ENCODE measurements at regions not wholly inside any gene's neighbourhood (a gene's known extent, or its start where the extent isn't known, plus 50 kb on each side); places are given as distances from the start of the nearest gene placed in this dataset.

DNA sequence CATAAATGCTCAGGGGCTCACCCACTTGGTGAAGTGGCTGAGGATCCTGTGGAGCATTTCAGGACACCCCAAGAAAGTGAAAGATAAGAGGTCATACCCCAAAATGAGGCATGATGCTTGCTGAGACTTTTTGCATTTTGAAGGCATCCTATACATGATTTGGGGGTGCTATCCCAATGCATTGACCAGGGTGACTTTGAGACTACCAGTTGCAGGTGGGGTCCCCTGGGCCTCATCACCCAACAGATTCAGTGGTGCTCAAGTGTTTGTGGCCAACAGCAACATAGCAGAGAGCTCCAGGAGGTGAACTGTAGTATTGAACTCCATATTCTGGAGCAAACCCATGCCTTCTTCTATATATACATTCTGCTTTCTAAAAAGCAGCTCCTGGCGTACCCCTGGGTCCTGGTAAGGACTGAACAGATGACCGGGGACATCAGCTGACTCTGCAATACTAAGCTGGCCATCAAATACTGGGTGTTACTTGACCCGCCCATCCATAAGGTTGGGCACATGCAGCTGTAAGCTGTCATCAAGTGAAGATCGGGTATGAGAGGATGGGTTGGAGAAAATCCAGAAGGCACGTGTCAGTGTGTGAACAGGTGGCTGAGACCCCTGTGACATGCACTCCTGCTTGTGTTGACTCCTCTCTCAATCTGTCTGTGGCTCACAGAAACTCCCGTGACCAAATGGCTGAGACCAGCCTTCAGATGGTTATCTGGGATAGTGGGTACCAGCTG, 143.3 kb downstream of the KLF13 start:
- TF ChIP-seq TAF1 (IDR thresholded peaks at IDR 0.05; ENCODE audit: borderline replicate concordance, insufficient read depth, low read length) (no peak), FOXP2 (optimal IDR thresholded peaks at IDR 0.05; ENCODE audit: borderline replicate concordance, extremely low read depth, extremely low read length, insufficient read depth) (no peak), POLR2AphosphoS5 (IDR thresholded peaks at IDR 0.05; ENCODE audit: low read depth, low read length) (no peak), SIN3A (IDR thresholded peaks at IDR 0.05; ENCODE audit: borderline replicate concordance, insufficient read depth, low read length) (no peak)
- TF ChIP-seq, protein P1, sequence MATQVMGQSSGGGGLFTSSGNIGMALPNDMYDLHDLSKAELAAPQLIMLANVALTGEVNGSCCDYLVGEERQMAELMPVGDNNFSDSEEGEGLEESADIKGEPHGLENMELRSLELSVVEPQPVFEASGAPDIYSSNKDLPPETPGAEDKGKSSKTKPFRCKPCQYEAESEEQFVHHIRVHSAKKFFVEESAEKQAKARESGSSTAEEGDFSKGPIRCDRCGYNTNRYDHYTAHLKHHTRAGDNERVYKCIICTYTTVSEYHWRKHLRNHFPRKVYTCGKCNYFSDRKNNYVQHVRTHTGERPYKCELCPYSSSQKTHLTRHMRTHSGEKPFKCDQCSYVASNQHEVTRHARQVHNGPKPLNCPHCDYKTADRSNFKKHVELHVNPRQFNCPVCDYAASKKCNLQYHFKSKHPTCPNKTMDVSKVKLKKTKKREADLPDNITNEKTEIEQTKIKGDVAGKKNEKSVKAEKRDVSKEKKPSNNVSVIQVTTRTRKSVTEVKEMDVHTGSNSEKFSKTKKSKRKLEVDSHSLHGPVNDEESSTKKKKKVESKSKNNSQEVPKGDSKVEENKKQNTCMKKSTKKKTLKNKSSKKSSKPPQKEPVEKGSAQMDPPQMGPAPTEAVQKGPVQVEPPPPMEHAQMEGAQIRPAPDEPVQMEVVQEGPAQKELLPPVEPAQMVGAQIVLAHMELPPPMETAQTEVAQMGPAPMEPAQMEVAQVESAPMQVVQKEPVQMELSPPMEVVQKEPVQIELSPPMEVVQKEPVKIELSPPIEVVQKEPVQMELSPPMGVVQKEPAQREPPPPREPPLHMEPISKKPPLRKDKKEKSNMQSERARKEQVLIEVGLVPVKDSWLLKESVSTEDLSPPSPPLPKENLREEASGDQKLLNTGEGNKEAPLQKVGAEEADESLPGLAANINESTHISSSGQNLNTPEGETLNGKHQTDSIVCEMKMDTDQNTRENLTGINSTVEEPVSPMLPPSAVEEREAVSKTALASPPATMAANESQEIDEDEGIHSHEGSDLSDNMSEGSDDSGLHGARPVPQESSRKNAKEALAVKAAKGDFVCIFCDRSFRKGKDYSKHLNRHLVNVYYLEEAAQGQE (IDR thresholded peaks at IDR 0.05; ENCODE audit: insufficient read depth in 1 of 2, low read depth in 2 of 2, low read length in 2 of 2): no peak

DNA sequence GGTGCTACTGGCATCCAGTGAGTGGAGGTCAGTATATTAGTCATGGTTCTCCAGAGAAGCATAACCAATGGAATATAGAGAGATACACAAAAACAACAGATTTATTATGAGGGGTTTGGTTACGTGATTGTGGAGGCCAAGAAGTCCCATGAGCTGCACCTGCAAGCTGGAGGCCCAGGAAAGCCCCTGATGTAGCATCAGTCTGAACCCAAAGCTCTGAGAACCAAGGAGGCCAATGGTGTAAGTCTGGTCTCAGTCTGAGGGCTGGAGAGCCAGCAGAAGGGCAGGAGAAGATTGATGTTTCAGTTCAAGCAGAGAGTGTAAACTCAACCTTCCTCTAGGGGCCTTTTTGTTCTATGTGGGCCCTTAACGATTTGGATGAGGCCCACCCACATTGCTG, 144.1 kb downstream of the KLF13 start:
- TF ChIP-seq TAF1 (IDR thresholded peaks at IDR 0.05; ENCODE audit: borderline replicate concordance, insufficient read depth, low read length) (no peak), FOXP2 (optimal IDR thresholded peaks at IDR 0.05; ENCODE audit: borderline replicate concordance, extremely low read depth, extremely low read length, insufficient read depth) (no peak), SIN3A (IDR thresholded peaks at IDR 0.05; ENCODE audit: borderline replicate concordance, insufficient read depth, low read length) (no peak), POLR2AphosphoS5 (IDR thresholded peaks at IDR 0.05; ENCODE audit: low read depth, low read length) (no peak)
- TF ChIP-seq, protein P1 (IDR thresholded peaks at IDR 0.05; ENCODE audit: insufficient read depth in 1 of 2, low read depth in 2 of 2, low read length in 2 of 2): no peak

DNA sequence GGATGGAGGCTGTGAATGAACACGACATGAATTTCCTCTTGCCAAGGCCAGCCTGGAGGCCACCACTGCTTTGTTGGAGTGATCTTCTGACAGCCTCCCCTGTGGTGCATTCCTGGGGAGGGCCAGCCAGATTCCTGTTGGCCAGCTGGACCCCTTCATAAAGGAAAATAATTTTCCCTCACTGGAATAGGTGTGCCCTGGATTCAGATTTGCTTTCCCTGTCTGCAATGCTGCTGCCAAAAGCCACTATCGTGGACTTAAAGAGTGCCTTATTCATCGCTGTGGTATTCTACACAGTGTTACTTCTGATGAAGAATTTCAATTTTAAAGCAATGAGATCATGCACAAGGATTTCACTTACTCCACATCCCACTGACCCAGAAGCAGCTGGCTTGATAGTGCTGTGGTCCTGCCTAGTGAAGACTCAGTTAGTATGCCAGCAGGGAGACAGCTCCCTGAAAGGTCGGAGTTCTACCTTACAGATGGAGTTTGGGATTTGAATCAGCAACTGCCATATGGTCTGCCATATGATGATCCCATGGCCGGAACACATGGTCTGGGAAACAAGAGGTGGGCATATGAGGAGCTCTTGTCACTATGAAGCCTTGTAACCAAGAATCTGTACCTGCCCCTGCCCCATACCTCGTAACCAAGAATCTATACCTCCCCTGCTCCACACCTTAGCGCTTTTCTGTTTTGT, 145.2 kb downstream of the KLF13 start:
- no peak for TF ChIP-seq POLR2AphosphoS5 (IDR thresholded peaks at IDR 0.05; ENCODE audit: low read depth, low read length)

DNA sequence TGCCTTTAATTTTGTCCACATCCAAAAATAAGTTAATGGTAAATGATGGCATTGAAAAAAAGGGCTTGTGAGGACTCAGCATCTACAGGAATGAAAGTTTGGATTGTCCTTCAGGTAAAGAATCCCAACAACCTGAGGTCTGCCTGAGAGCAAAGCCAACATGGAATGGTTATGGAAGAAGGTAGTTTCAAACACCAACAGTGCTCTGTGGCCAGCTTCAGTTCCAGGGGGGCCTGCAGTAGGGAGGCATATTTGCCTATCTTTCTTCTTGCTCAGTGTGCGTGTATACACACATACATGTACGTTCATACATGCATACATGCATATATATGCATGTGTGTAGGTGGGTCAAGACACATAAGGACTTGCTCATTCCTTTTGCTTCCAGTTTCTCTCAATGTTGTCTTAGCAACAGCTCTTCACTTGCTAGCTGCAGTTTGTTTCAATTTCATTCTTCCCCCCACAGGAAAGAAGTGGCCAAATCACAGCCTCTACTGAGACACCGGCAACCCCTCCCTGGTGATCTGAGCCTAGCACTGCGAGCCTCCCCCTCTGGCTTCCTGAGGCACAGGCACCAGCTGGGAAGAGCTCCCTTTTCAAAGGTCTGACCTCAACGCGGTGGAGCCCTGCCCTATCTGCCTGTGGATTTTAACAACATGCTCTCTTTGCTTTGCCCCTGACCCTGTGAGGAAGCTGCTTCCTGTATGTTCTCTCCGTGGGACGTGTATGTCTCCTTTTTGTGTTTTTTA, 146.2 kb downstream of the KLF13 start:
- TF ChIP-seq FOXP2 (optimal IDR thresholded peaks at IDR 0.05; ENCODE audit: borderline replicate concordance, extremely low read depth, extremely low read length, insufficient read depth) (no peak), POLR2AphosphoS5 (IDR thresholded peaks at IDR 0.05; ENCODE audit: low read depth, low read length) (no peak), SIN3A (IDR thresholded peaks at IDR 0.05; ENCODE audit: borderline replicate concordance, insufficient read depth, low read length) (no peak), TAF1 (IDR thresholded peaks at IDR 0.05; ENCODE audit: borderline replicate concordance, insufficient read depth, low read length) (no peak)
- TF ChIP-seq, protein P1 (IDR thresholded peaks at IDR 0.05; ENCODE audit: insufficient read depth in 1 of 2, low read depth in 2 of 2, low read length in 2 of 2): no peak

DNA sequence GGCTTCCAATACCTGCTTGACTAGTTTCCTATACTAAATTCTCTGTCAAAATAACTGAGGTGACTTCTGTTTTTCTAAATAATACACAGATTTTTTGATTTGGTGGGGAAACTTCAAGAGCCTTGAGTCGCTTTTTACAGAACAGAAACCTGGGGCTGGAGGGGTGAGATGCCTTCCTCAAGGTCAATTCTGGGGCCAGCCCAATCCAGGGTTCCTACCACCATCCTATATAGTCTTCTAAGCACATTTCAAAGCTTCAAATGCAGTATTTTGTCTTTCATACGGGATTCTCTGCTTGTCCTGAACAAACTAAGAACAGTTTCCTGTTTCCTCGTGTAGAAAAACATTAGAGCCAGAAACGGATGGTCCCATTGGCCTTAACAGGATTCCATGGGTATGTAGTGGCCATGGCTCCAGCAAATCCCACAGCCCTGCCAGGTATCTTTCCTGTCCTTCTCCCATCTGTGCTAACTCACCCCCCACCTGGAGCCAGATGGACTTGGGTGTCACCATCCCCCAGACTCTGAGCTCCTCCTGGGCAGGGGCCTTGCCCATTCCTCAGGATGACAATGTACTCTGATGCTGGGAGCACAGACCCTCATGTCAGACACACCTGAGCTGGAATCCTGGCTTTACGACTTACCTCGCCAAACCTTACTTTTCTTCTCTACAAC, 146.9 kb downstream of the KLF13 start:
- no peak for TF ChIP-seq TAF1 (IDR thresholded peaks at IDR 0.05; ENCODE audit: borderline replicate concordance, insufficient read depth, low read length)

All from PFSK-1 (cell line).